H1 (cell line): ENCODE measurements at regions not wholly inside any gene's neighbourhood (a gene's known extent, or its start where the extent isn't known, plus 50 kb on each side); places are given as distances from the start of the nearest gene placed in this dataset.

Experiments
- CTCF ChIA-PET: fragments of 300-600 bp; sonication (Branson Sonifier 250); formaldehyde crosslinking; loops from one replicate; lab custom pipeline; 2021; ENCODE audit not compliant: partially characterized antibody; lab: Charles Lee
- POLR2A ChIA-PET: fragments of 300-600 bp; sonication (Branson Sonifier 250); formaldehyde crosslinking; loops from one replicate; lab custom pipeline; 2021; ENCODE audit warnings: inconsistent platforms; ENCODE audit not compliant: partially characterized antibody; lab: Charles Lee
- DNase-seq, 2 experiments: peaks; one replicate each; pipeline versions ENCODE4 v3.0.0 to v3.0.0-alpha.2; 2010 to 2022; ENCODE audit warnings: low spot score in 2 of 2, low read depth in 1 of 2, mixed read lengths in 1 of 2
- FAIRE-seq: peaks from 2 replicates; lab custom pipeline; 2011; peaks lifted over from hg19 to GRCh38; lab: Jason Lieb, UNC
- H2AFZ ChIP-seq: 2 replicates; pipeline ENCODE4 v1.8.1; 2012; ENCODE audit warnings: low read length, inconsistent platforms
- H2AK5ac ChIP-seq: 2 replicates; pipeline ENCODE4 v1.6.1; 2013; ENCODE audit warnings: low read depth, low read length
- H2BK120ac ChIP-seq: replicated peaks from 2 replicates; pipeline ENCODE3; 2013; ENCODE audit warnings: low read depth, low read length, inconsistent platforms
- H2BK12ac ChIP-seq: 2 replicates; pipeline ENCODE4 v1.6.1; 2013; ENCODE audit warnings: low read depth, low read length
- H2BK15ac ChIP-seq: 2 replicates; pipeline ENCODE4 v1.6.1; 2013; ENCODE audit warnings: low read length
- H2BK20ac ChIP-seq: 2 replicates; pipeline ENCODE4 v1.6.1; 2013; ENCODE audit warnings: low read length
- H2BK5ac ChIP-seq: 2 replicates; pipeline ENCODE4 v1.6.1; 2013; ENCODE audit warnings: low read depth, low read length
- H3K14ac ChIP-seq: 2 replicates; pipeline ENCODE4 v1.6.1; 2013; ENCODE audit warnings: inconsistent platforms; ENCODE audit not compliant: insufficient read length
- H3K18ac ChIP-seq: 2 replicates; pipeline ENCODE4 v1.6.1; 2013; ENCODE audit warnings: low read length; ENCODE audit errors: extremely low read depth
- H3K23ac ChIP-seq: 2 replicates; pipeline ENCODE4 v1.6.1; 2013; ENCODE audit warnings: inconsistent platforms; ENCODE audit not compliant: insufficient read length
- H3K23me2 ChIP-seq: 2 replicates; pipeline ENCODE4 v1.6.1; 2013; ENCODE audit warnings: low read depth, low read length
- H3K27ac ChIP-seq: 2 replicates; pipeline ENCODE4 v1.6.1; 2011; ENCODE audit warnings: low read depth, low read length, inconsistent platforms
- H3K27me3 ChIP-seq, 4 experiments: replicated peaks in 1 of 4; 1 replicate in 1 of 4; 2 replicates in 3 of 4; pipeline versions ENCODE4 v1.6.1 to v1.8.1; 2011 to 2013; ENCODE audit warnings: low read length in 3 of 4, mild to moderate bottlenecking in 3 of 4, inconsistent platforms in 2 of 4, mixed read lengths in 2 of 4, moderate library complexity in 1 of 4; ENCODE audit not compliant: control insufficient read depth in 3 of 4, insufficient read depth in 3 of 4; ENCODE audit errors: extremely low read depth in 1 of 4
- H3K36me3 ChIP-seq, 4 experiments: 2 replicates each; pipeline versions ENCODE4 v1.6.1 to v1.8.1; 2011 to 2013; ENCODE audit warnings: mild to moderate bottlenecking in 4 of 4, low read length in 3 of 4, moderate library complexity in 2 of 4, control low read depth in 1 of 4, inconsistent platforms in 1 of 4; ENCODE audit not compliant: insufficient read depth in 4 of 4, control insufficient read depth in 2 of 4
- H3K4ac ChIP-seq: replicated peaks from 2 replicates; pipeline ENCODE3; 2013; ENCODE audit warnings: low read length, low read depth, mixed read lengths, inconsistent platforms; ENCODE audit not compliant: insufficient read length
- H3K4me1 ChIP-seq, 4 experiments: replicated peaks in 1 of 4; 1 replicate in 1 of 4; 2 replicates in 3 of 4; pipeline versions ENCODE4 v1.6.1 to v1.8.1; 2011 to 2013; ENCODE audit warnings: low read length in 3 of 4, inconsistent platforms in 2 of 4, mixed read lengths in 1 of 4; ENCODE audit not compliant: insufficient read depth in 4 of 4, control insufficient read depth in 3 of 4
- H3K4me2 ChIP-seq, 2 experiments: 2 replicates each; pipeline versions ENCODE4 v1.6.1 to v1.8.1; 2011 to 2013; ENCODE audit warnings: low read depth in 2 of 2, low read length in 2 of 2, control low read depth in 1 of 2, inconsistent platforms in 1 of 2, mild to moderate bottlenecking in 1 of 2; ENCODE audit not compliant: insufficient read depth in 1 of 2
- H3K4me3 ChIP-seq, 4 experiments: fragments of 200-600, 300-600 bp in 1 of 4; sonication (generic), shearing (Covaris generic), sonication (Bioruptor Twin) in 1 of 4; 2 replicates each; pipeline versions ENCODE4 v1.5.1 to v1.8.1; 2011 to 2016; ENCODE audit warnings: low read length in 4 of 4, low read depth in 3 of 4, control low read depth in 2 of 4, inconsistent platforms in 2 of 4, mild to moderate bottlenecking in 2 of 4, mixed read lengths in 1 of 4, moderate library complexity in 1 of 4; ENCODE audit not compliant: insufficient read depth in 2 of 4; ENCODE audit errors: extremely low read depth in 1 of 4
- H3K56ac ChIP-seq: replicated peaks from 2 replicates; pipeline ENCODE3; 2013; ENCODE audit warnings: low read depth, mild to moderate bottlenecking, mixed read lengths, low read length, inconsistent platforms; ENCODE audit not compliant: insufficient read length
- H3K79me1 ChIP-seq: 2 replicates; pipeline ENCODE4 v1.6.1; 2013; ENCODE audit warnings: low read depth, low read length, control low read depth
- H3K79me2 ChIP-seq, 2 experiments: 2 replicates each; pipeline versions ENCODE4 v1.6.1 to v1.8.1; 2012 to 2013; ENCODE audit warnings: low read length in 2 of 2, mild to moderate bottlenecking in 2 of 2, inconsistent platforms in 1 of 2; ENCODE audit not compliant: insufficient read depth in 2 of 2, control insufficient read depth in 1 of 2
- H3K9ac ChIP-seq, 4 experiments: replicated peaks in 1 of 4; 1 replicate in 1 of 4; 2 replicates in 3 of 4; pipeline versions ENCODE4 v1.6.1 to v1.8.1; 2011 to 2013; ENCODE audit warnings: low read depth in 3 of 4, low read length in 3 of 4, control low read depth in 2 of 4, mild to moderate bottlenecking in 2 of 4, moderate library complexity in 2 of 4, inconsistent platforms in 1 of 4; ENCODE audit errors: extremely low read depth in 1 of 4
- H3K9me3 ChIP-seq, 2 experiments: 2 replicates each; pipeline versions ENCODE4 v1.6.1 to v1.8.1; 2012 to 2013; ENCODE audit warnings: mild to moderate bottlenecking in 2 of 2, moderate library complexity in 2 of 2, control low read depth in 1 of 2, inconsistent platforms in 1 of 2, low read depth in 1 of 2, low read length in 1 of 2, mixed read lengths in 1 of 2; ENCODE audit not compliant: insufficient read depth in 2 of 2
- H4K20me1 ChIP-seq, 2 experiments: replicated peaks in 1 of 2; 2 replicates each; pipeline versions ENCODE3 to v1.8.1; 2011 to 2013; ENCODE audit warnings: inconsistent platforms in 2 of 2, low read length in 2 of 2, mild to moderate bottlenecking in 1 of 2; ENCODE audit not compliant: insufficient read depth in 2 of 2, control insufficient read depth in 1 of 2
- H4K5ac ChIP-seq: 2 replicates; pipeline ENCODE4 v1.6.1; 2013; ENCODE audit warnings: low read length, low read depth, mixed read lengths, inconsistent platforms; ENCODE audit not compliant: insufficient read length
- H4K8ac ChIP-seq: 2 replicates; pipeline ENCODE4 v1.8.0; 2013; ENCODE audit warnings: mild to moderate bottlenecking, moderate library complexity, low read length, inconsistent platforms; ENCODE audit not compliant: insufficient read depth; ENCODE audit errors: extremely low read depth
- H4K91ac ChIP-seq: replicated peaks from 2 replicates; pipeline ENCODE3; 2013; ENCODE audit warnings: low read length, mixed read lengths, inconsistent platforms; ENCODE audit not compliant: insufficient read length
- ATF2 ChIP-seq: IDR thresholded peaks from 2 replicates; pipeline ENCODE4 v1.6.1; 2012; ENCODE audit warnings: low read length, inconsistent platforms
- EZH2 ChIP-seq: fragments of 200-600 bp; sonication (generic); IDR thresholded peaks from 2 replicates; pipeline ENCODE4 v1.7.1; 2012; ENCODE audit warnings: low read depth, mild to moderate bottlenecking, moderate library complexity, low read length, inconsistent platforms; ENCODE audit not compliant: severe bottlenecking
- HDAC6 ChIP-seq: IDR thresholded peaks from one replicate; pipeline ENCODE4 v1.7.1; 2012; ENCODE audit warnings: low read depth, mild to moderate bottlenecking, inconsistent platforms, low read length, moderate library complexity
- KDM1A ChIP-seq: fragments of 200-600, 300-600 bp; sonication (generic); IDR thresholded peaks from 2 replicates; pipeline ENCODE4 v1.7.1; 2016; ENCODE audit warnings: mild to moderate bottlenecking, low read length, borderline replicate concordance
- KDM4A ChIP-seq: IDR thresholded peaks from one replicate; pipeline ENCODE4 v1.7.1; 2012; ENCODE audit warnings: low read depth, mild to moderate bottlenecking, moderate library complexity, low read length, inconsistent platforms; ENCODE audit not compliant: severe bottlenecking
- RNF2 ChIP-seq: fragments of 200-900, 300-1000 bp; sonication (generic); IDR thresholded peaks from 2 replicates; pipeline ENCODE4 v1.7.1; 2016; ENCODE audit warnings: borderline replicate concordance, low read depth, mild to moderate bottlenecking, antibody characterized with exemption, low read length; ENCODE audit not compliant: poor library complexity, severe bottlenecking; ENCODE audit errors: missing control alignments
- SP4 ChIP-seq: IDR thresholded peaks from 2 replicates; pipeline ENCODE4 v1.6.1; 2012; ENCODE audit warnings: low read length, inconsistent platforms
- WGBS, 2 experiments: shearing (Covaris generic) in 1 of 2; methylation state at CpG; one replicate each; pipeline versions ENCODE4 v1.1.6 to v1.1.7; 2013 to 2015; ENCODE audit warnings: low lambda C conversion rate in 2 of 2, mixed read lengths in 2 of 2, inconsistent platforms in 1 of 2, low coverage in 1 of 2, missing lambda C conversion rate in 1 of 2; ENCODE audit not compliant: insufficient replicate concordance in 2 of 2, insufficient coverage in 1 of 2, insufficient read length in 1 of 2; ENCODE audit errors: extremely low coverage in 1 of 2, missing lambda C conversion rate in 1 of 2; 5-methylcytosine and 5-hydroxymethylcytosine counted together

GRCh38 chr6:22668307-22668706, 98.9 kb downstream of the HDGFL1 start:
- Histone ChIP-seq H3K4me1 (no peaks in the 10 kb centered on the region), H3K4me2 (no peak overlapping the region), H2BK5ac (no peak overlapping the region), H3K4ac (no peak overlapping the region), H3K79me1 (no peaks in the 10 kb centered on the region), H3K27me3 (no peaks in the 10 kb centered on the region), H3K4me3 (no peak overlapping the region), H3K36me3 (no peaks in the 10 kb centered on the region), H2BK120ac (no peak overlapping the region), H3K56ac (no peak overlapping the region), H2BK15ac (no peak overlapping the region), H3K18ac (no peak overlapping the region), H4K91ac (no peak overlapping the region), H3K9me3 (no peaks in the 10 kb centered on the region), H4K5ac (no peak overlapping the region), H3K9ac (no peak overlapping the region), H2AK5ac (no peak overlapping the region), H4K8ac (no peak overlapping the region), H3K23ac (no peak overlapping the region), H3K79me2 (no peaks in the 10 kb centered on the region), H3K14ac (no peak overlapping the region), H3K27ac (no peak overlapping the region), H2AFZ (0 out of 2 replicates have a peak overlapping the region, but pooled peaks have one; percentile 4), H2BK12ac (no peak overlapping the region), H2BK20ac (no peak overlapping the region), H4K20me1 (no peaks in the 10 kb centered on the region), H3K23me2 (no peaks in the 10 kb centered on the region)
- no peak for FAIRE-seq
- no peak for DNase-seq
- WGBS, 2 experiments: 92% methylated on average over 3 of the region's 3 CpGs; no CpG with 5 or more reads in 1 of the 2 experiments
- POLR2A ChIA-PET: interaction anchor here (1.0 kb wide), 1 partner anchor 9 kb away, joined by 3 read pairs; no protein-coding TSS in a partner anchor
- CTCF ChIA-PET: no interaction called here
- no peak for TF ChIP-seq EZH2
- no peak for TF ChIP-seq HDAC6
- TF ChIP-seq RNF2: no peak
- TF ChIP-seq KDM1A: no peak
- TF ChIP-seq SP4: no peak
- TF ChIP-seq ATF2: no peak
- TF ChIP-seq KDM4A: no peak
